Neuronal stem cell (in vitro differentiated cells): ENCODE measurements at regions not wholly inside any gene's neighbourhood (a gene's known extent, or its start where the extent isn't known, plus 50 kb on each side); places are given as distances from the start of the nearest gene placed in this dataset.
"Not testable (repeated sequence)": the region's sequence is repeated elsewhere in the genome, so short reads cannot be mapped to it uniquely, and the experiment has no call there.

Experiments used
- DNase-seq: peaks from one replicate; pipeline ENCODE4 v3.0.0-alpha.2; 2013; ENCODE audit warnings: low spot score
- H2AFZ ChIP-seq: one replicate; pipeline ENCODE4 v1.6.1; 2013; ENCODE audit warnings: mild to moderate bottlenecking, low read length, inconsistent platforms
- H2AK5ac ChIP-seq: 2 replicates; pipeline ENCODE4 v1.6.1; 2013; ENCODE audit warnings: low read depth, mild to moderate bottlenecking, inconsistent platforms, low read length, moderate library complexity, mixed read lengths
- H2BK120ac ChIP-seq: 2 replicates; pipeline ENCODE4 v1.6.1; 2013; ENCODE audit warnings: low read depth, mild to moderate bottlenecking, inconsistent platforms, low read length, moderate library complexity, mixed read lengths
- H2BK12ac ChIP-seq: one replicate; pipeline ENCODE4 v1.6.1; 2013; ENCODE audit warnings: low read length, inconsistent platforms
- H2BK15ac ChIP-seq: 2 replicates; pipeline ENCODE4 v1.6.1; 2013; ENCODE audit warnings: mild to moderate bottlenecking, low read length, inconsistent platforms, mixed read lengths
- H2BK5ac ChIP-seq: one replicate; pipeline ENCODE4 v1.6.1; 2013; ENCODE audit warnings: inconsistent platforms, mild to moderate bottlenecking, low read length, moderate library complexity
- H3K14ac ChIP-seq: one replicate; pipeline ENCODE4 v1.6.1; 2013; ENCODE audit warnings: low read length, inconsistent platforms
- H3K18ac ChIP-seq: 2 replicates; pipeline ENCODE4 v1.6.1; 2013; ENCODE audit warnings: low read length, inconsistent platforms
- H3K23ac ChIP-seq: 2 replicates; pipeline ENCODE4 v1.6.1; 2013; ENCODE audit warnings: low read depth, mild to moderate bottlenecking, mixed read lengths, low read length, inconsistent platforms; ENCODE audit not compliant: poor library complexity
- H3K27ac ChIP-seq: replicated peaks from 3 replicates; pipeline ENCODE4 v1.5.1; 2013; ENCODE audit warnings: low read length, inconsistent platforms
- H3K27me3 ChIP-seq, 3 experiments: 2 replicates each; pipeline ENCODE4 v1.6.1; 2013; ENCODE audit warnings: low read length in 3 of 3, mild to moderate bottlenecking in 2 of 3, inconsistent platforms in 1 of 3, low read depth in 1 of 3, mixed read lengths in 1 of 3, moderate library complexity in 1 of 3; ENCODE audit not compliant: control insufficient read depth in 3 of 3, insufficient read depth in 3 of 3
- H3K36me3 ChIP-seq, 2 donors: replicated peaks in 1 of 2; 2 replicates each; pipeline ENCODE4 v1.6.1; 2013; ENCODE audit warnings: low read length in 2 of 2; ENCODE audit not compliant: control insufficient read depth in 2 of 2, insufficient read depth in 2 of 2
- H3K4ac ChIP-seq: 2 replicates; pipeline ENCODE4 v1.6.1; 2013; ENCODE audit warnings: inconsistent platforms, mild to moderate bottlenecking, low read length, moderate library complexity
- H3K4me1 ChIP-seq, 2 donors: 1 replicate in 1 of 2; 2 replicates in 1 of 2; pipeline ENCODE4 v1.6.1; 2013; ENCODE audit warnings: low read length in 2 of 2, low read depth in 1 of 2; ENCODE audit not compliant: control insufficient read depth in 2 of 2, insufficient read depth in 1 of 2
- H3K4me2 ChIP-seq: one replicate; pipeline ENCODE4 v1.6.1; 2013; ENCODE audit warnings: mild to moderate bottlenecking, low read length, inconsistent platforms; ENCODE audit not compliant: insufficient read depth, poor library complexity, severe bottlenecking
- H3K4me3 ChIP-seq, 2 donors: 2 replicates each; pipeline ENCODE4 v1.5.1; 2013; ENCODE audit warnings: low read length in 2 of 2, mild to moderate bottlenecking in 2 of 2, inconsistent platforms in 1 of 2, moderate library complexity in 1 of 2
- H3K79me1 ChIP-seq: one replicate; pipeline ENCODE4 v1.6.1; 2013; ENCODE audit warnings: low read depth, mild to moderate bottlenecking, inconsistent platforms, low read length, moderate library complexity
- H3K9ac ChIP-seq: one replicate; pipeline ENCODE4 v1.6.1; 2013; ENCODE audit warnings: mild to moderate bottlenecking, low read depth, low read length, inconsistent platforms; ENCODE audit not compliant: poor library complexity
- H3K9me3 ChIP-seq, 2 donors: replicated peaks in 1 of 2; 2 replicates each; pipeline versions ENCODE3 to v1.6.1; 2013; ENCODE audit warnings: low read length in 2 of 2, mild to moderate bottlenecking in 2 of 2, inconsistent platforms in 1 of 2, low read depth in 1 of 2, mixed read lengths in 1 of 2, moderate library complexity in 1 of 2; ENCODE audit not compliant: control insufficient read depth in 2 of 2, insufficient read depth in 1 of 2
- H4K8ac ChIP-seq: one replicate; pipeline ENCODE4 v1.6.1; 2013; ENCODE audit warnings: low read depth, mild to moderate bottlenecking, inconsistent platforms, low read length, moderate library complexity
- H4K91ac ChIP-seq: one replicate; pipeline ENCODE4 v1.6.1; 2013; ENCODE audit warnings: low read length, low read depth, mild to moderate bottlenecking, inconsistent platforms; ENCODE audit not compliant: poor library complexity
- WGBS, 2 donors: extraction: QIAGEN DNeasy Blood & Tissue Kit; methylation state at CpG; one replicate each; pipeline ENCODE4 v1.1.7; 2013; ENCODE audit warnings: missing lambda C conversion rate in 2 of 2, mixed read lengths in 1 of 2; ENCODE audit not compliant: insufficient read length in 2 of 2, insufficient replicate concordance in 1 of 2; ENCODE audit errors: extremely low coverage in 2 of 2; 5-methylcytosine and 5-hydroxymethylcytosine counted together

DNA sequence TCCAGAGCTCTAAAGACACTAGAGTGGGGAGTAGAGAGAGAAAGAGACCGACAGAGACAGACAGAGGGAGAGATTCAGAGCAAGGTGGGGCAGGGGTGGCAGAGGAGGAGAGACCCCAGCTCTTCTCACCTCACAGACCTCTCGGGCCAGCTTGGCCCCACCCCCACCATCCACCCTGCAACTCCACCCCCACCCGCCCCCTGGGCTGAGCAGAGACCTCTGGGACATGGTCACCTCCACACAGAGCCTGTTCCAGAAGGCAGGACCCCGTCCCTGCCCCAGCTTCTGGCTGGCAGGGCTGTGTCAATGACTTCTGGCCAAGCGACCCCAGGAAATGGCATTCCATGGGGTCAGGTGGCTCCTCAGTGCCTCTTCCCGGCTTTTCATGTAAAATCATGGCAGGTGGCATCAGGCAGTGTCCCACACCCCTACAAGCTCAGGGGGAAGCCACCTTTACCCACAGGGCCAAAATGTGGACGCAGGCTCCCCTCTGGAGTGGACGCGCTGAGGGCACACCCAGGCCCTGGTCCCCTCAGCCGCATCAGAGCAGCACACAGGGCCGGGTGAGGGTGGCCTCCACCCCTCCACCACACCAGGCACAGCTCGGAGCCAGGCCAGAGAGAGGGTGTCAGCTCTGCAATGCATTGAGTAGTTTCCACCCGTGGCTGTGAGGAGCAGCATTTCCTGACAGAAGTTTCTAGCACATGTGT is 131.2 kb upstream of the LPCAT1 start:
- no peak overlapping the region for H2BK5ac ChIP-seq
- H2BK120ac ChIP-seq, result no peak overlapping the region
- H3K27me3 ChIP-seq, result peaks cover 0 to 59% (median 19%) of the 10 kb centered on the region in 3 experiments
- no peak overlapping the region for H3K9ac ChIP-seq
- H3K14ac ChIP-seq, result no peak overlapping the region
- no peaks in the 10 kb centered on the region for H3K9me3 ChIP-seq
- peak overlapping the region; percentile 89 for H2AK5ac ChIP-seq
- no peak overlapping the region for H2BK12ac ChIP-seq
- H4K8ac ChIP-seq, result no peak overlapping the region
- no peaks in the 10 kb centered on the region for H3K79me1 ChIP-seq
- H2AFZ ChIP-seq, result no peak overlapping the region
- no peak overlapping the region for H3K27ac ChIP-seq
- no peak for DNase-seq
- no peaks in the 10 kb centered on the region for H3K36me3 ChIP-seq
- WGBS, 2 donors, result no CpG with 5 or more reads among the region's 13 CpGs
- H2BK15ac ChIP-seq, result no peak overlapping the region
- no peak overlapping the region for H3K4me2 ChIP-seq
- H4K91ac ChIP-seq, result no peak overlapping the region
- H3K4me3 ChIP-seq, result no peak overlapping the region
- no peak overlapping the region for H3K18ac ChIP-seq
- H3K4me1 ChIP-seq, result peaks cover 0 to 2% of the 10 kb centered on the region in 2 donors
- no peak overlapping the region for H3K23ac ChIP-seq
- H3K4ac ChIP-seq, result no peak overlapping the region

DNA sequence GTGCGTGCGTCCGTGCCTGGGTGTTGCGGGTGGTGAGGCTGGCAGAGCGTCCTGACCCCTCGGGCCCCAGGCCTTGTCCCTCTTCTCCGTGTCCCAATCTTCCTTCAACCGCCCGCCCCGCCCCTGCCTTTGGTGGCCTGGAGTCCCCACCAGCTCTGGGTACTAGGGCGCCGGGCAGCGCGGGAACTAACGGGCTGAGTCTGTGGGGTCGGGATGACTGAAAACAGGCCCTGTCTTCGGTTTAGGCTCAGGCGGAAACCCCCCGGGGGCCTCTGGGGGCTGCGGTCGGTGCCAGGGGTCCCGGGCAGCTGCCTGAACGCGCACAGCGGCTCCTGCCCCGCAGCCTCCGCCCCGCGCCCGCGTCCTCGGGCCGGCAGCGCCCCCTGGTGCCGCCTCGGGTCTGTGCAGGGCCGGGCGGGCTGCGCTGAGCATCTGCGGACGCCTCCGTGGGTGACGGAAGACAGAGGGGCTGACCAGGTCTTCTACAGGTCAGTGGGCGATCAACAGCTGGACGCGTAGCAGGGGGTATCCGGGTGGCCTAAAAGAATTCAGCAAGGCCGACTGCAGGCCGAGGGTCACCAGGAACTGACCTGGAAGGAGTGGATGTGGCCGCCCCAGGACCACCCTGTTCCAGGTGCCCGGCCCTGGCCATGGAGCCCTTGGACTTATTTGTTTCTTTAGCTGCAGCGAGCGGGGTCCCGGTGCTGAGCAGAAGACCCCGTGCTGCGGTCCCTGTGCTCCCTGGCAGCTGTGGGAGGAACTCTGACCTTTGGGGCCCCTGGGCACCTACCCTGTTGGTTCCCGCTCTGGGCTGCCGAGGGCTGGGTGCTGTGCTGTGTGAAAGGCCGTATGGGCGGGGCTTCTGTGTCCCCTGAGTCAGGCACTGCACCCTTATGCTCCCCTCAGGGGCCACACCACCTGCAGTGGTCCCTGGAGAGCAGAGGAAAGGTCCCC is 130.2 kb upstream of the LPCAT1 start:
- H3K27me3 ChIP-seq, result peaks cover 0 to 49% (median 19%) of the 10 kb centered on the region in 3 experiments
- not testable (repeated sequence) for H4K91ac ChIP-seq

DNA sequence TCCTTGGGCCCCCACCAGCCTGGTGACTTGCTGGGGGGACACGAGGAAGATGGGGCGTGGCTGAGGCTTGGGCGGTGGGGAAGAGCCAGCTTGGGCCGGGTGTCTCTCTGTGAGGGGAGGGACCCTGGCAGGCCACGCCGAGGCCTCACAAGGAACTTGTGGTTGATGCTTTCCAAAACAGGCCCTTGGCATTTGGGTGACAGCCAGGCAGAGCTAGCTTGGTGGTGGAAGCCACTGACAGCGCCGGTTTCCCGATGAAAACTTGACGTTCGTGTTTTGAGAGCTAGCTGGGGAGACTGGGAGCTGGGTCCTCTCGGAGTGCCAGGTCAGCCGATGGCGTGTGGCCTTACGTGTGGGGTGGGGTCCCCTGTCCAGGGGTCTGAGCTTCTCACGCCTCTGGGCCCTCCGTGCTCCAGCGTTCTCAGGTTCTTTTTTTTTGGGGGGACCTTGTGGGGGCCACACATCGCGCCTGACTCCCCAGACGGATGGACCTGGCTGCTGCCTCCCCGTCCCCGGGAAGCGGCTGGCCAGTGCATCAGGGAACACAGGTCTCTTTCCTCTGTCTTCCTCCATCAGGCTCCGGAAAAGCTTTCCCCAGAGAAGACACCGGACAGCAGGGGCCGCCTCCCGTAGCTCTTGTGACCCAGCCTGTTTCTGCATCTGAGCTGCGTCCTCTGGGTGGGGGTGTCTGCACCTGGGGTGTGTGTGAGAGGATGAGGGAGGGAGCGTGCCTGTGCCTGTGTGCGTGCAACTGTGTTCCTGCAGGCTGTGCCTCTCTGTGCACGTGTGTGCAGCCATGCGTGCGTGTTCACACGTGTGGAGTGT is 129.3 kb upstream of the LPCAT1 start:
- Histone ChIP-seq H3K79me1 (no peaks in the 10 kb centered on the region), H3K9me3 (no peaks in the 10 kb centered on the region), H2AK5ac (peak overlapping the region; percentile 74), H4K91ac (no peak overlapping the region), H3K4ac (no peak overlapping the region), H3K4me1 (no peaks in the 10 kb centered on the region), H3K14ac (peak overlapping the region; percentile 56), H2BK5ac (no peak overlapping the region), H3K27me3 (peaks cover 0 to 41% (median 19%) of the 10 kb centered on the region in 3 experiments), H3K9ac (no peak overlapping the region), H2BK15ac (peak overlapping the region; percentile 83), H3K27ac (no peak overlapping the region), H2AFZ (peak overlapping the region; percentile 79), H3K23ac (peak overlapping the region; percentile 73), H3K4me2 (peak overlapping the region; percentile 40), H4K8ac (no peak overlapping the region), H2BK120ac (no peak overlapping the region), H3K4me3 (peak overlapping the region in 1 of 2 donors; percentile 70), H3K36me3 (no peaks in the 10 kb centered on the region), H2BK12ac (no peak overlapping the region), H3K18ac (peak overlapping the region; percentile 65)
- WGBS, 2 donors, result no CpG with 5 or more reads among the region's 35 CpGs
- DNase-seq, result no peak

More for the DNA sequence above, 130.2 kb upstream of the LPCAT1 start:
- H3K4me2 ChIP-seq, result peak overlapping the region; percentile 40
- peak overlapping the region; percentile 79 for H2AFZ ChIP-seq
- not testable (repeated sequence) for H3K4me1 ChIP-seq, H2BK120ac ChIP-seq, H3K18ac ChIP-seq, H3K14ac ChIP-seq, DNase-seq, H4K8ac ChIP-seq, H3K4ac ChIP-seq, H2BK12ac ChIP-seq, H3K27ac ChIP-seq, H2BK15ac ChIP-seq, H3K9ac ChIP-seq, H3K79me1 ChIP-seq, H3K23ac ChIP-seq, H3K36me3 ChIP-seq, H2BK5ac ChIP-seq, H3K9me3 ChIP-seq
- peak overlapping the region; percentile 24 for H2AK5ac ChIP-seq
- no CpG with 5 or more reads among the region's 60 CpGs for WGBS, 2 donors
- H3K4me3 ChIP-seq, result peak overlapping the region in 1 of 2 donors; percentile 70
